GM08714 (cell line): ENCODE measurements at regions not wholly inside any gene's neighbourhood (a gene's known extent, or its start where the extent isn't known, plus 50 kb on each side); places are given as distances from the start of the nearest gene placed in this dataset.

Experiments
- H3K4me3 ChIP-seq: fragments of 200-500 bp; sonication (Bioruptor generic); 2 replicates; pipeline ENCODE4 v1.5.1; 2014; ENCODE audit warnings: mild to moderate bottlenecking, low read length, inconsistent platforms
- ZNF274 ChIP-seq: IDR thresholded peaks from 2 replicates; pipeline ENCODE4 v1.6.1; 2012; ENCODE audit warnings: mild to moderate bottlenecking, low read depth, low read length

DNA sequence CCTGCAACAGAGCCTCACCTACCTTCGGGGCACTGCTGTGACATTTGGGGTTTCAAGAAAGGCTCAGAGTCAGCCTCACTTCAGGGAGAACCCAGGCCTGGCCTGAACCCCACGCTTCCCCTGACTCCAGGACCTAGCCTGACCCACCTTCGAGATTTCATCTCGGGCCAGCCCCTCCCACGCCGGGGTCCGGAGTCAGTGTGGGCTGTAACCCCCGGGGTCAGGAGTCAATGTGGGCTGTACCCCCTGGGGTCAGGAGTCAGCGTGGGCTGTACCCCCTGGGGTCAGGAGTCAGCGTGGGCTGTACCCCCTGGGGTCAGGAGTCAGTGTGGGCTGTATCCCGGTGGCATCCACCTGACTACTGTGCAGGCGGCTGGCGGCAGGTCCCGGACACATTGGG, 183.0 kb upstream of the RAB4A start:
- no peak for TF ChIP-seq ZNF274
- H3K4me3 ChIP-seq = no peak overlapping the region

DNA sequence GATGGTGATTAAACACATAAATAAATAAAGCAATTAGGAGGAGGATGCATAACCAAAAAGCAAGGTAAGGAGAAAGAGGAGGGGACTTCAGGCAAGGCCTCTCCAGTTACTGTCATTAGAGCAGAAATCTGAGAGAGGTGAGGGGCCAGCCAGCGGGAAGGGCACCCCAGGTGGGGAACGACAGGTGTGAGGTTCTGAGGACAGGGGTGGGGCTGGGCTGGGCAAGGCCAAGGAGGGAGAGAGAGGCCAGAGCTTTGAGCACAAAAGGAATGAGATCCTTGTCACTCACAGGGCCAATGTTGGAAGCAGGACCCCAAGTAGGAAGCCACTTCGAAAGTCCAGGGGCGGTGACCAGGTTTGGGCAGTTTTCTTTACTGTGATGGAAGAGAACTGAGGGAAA, 182.2 kb upstream of the RAB4A start:
- no peak for TF ChIP-seq ZNF274

DNA sequence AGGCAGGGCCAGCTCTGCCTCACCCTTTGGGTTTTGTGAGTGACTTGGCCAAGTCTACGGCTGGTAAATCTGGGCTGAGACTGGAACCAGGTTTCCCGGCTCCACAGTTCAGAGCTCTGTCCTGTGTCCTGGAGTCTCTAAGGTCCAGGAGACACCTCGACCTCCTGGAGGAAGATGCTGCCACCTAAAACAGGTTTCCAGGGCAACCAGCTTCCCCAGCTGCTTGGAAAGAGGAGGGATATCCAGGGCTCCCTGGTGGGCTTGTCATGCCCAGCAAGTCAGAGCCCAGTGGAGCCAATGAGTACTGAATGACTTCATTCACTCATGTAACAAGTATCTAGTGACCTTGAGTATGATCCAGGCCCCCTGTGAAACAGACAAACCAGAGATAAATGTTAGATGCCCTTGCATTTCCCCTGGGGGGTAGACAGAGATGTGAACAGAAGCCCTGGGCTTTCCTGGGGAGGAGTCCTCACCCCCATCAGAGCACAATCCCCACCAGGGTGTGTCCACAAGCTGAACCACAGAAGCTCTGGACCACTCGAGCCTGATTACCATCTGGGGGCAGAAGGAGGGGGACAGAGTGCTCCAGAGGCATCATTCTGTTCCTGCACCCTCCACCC, 181.2 kb upstream of the RAB4A start:
- H3K4me3 ChIP-seq = no peak overlapping the region

More for the DNA sequence above, 182.2 kb upstream of the RAB4A start:
- H3K4me3 ChIP-seq = no peak overlapping the region

DNA sequence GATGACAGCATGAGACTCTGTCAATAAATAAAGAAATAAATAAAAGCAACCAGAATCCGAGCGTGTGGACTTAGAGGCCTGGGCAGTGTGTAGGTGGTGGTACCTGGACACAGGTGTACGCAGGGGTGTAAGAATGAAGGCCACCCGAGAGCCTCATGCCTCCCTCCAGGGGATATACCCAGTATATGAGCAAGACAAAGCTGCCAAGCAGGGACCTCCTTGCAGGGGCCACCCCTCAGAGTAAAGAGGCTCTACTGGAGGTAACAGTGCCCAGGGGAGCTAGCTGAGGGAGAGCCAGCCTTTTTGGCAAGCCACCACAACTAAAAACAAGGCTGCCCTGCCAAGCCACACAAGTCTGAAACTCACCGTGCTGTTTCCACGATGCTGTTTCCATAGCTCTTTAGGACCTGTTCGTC, 179.2 kb upstream of the RAB4A start:
- no peak for TF ChIP-seq ZNF274
- no peak overlapping the region for H3K4me3 ChIP-seq

More for the DNA sequence above, 181.2 kb upstream of the RAB4A start:
- TF ChIP-seq ZNF274 = no peak

DNA sequence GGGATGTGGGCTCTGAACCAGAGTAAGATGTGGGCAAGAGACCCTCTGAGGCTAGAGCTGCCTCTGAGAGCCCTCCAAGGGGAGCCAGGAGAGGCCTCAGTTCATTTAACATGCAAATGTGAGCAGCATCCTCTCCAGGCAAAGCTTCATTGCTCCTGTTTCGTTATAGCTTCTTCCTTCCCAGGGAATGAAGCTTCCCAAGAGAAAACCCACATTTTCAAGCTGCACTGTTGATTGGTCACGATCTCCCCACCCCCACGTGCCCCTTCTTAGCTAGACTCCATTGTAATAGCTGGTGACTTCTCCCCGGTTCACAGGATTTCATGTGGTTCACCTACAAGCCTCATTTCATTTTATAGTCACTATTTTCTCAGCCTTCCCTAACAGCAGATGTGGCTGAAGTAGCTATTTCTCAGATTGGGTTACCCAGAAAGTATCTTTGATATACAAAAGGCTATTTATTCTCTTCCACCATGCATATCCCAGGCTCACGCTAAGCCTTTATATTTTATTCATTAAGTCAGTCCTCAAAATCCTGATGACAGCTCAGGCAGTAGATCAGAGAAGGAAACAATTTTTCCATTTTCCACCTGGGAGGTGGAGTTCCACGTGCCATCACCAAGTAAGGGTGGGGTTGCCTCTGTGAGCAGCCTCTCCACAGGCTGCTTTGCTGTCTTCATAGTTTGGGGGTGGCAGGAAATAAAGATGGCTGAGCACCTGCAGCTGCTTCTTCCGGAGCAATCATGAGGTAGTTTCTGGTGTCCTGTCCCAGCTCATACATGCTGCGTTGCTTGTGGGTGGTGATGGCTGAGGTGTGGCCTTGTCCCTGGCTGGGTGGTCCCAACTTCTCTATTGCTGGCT, 178.3 kb upstream of the RAB4A start:
- H3K4me3 ChIP-seq = no peak overlapping the region
- no peak for TF ChIP-seq ZNF274

DNA sequence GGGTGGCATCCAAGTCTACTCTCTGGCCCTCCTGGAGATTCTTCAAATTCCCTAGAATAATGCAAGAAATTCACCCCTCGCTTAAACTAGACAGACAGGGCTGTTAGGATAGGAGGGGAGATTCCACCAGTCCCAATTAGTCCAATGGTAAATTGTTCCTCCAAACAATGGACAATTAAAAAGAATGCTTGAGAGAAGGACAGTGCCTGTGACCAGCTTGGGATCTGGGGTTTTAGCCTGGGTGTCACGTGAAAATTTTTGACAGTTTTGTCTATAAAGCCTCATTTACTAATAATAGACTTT, 177.7 kb upstream of the RAB4A start:
- H3K4me3 ChIP-seq = no peak overlapping the region
- no peak for TF ChIP-seq ZNF274

DNA sequence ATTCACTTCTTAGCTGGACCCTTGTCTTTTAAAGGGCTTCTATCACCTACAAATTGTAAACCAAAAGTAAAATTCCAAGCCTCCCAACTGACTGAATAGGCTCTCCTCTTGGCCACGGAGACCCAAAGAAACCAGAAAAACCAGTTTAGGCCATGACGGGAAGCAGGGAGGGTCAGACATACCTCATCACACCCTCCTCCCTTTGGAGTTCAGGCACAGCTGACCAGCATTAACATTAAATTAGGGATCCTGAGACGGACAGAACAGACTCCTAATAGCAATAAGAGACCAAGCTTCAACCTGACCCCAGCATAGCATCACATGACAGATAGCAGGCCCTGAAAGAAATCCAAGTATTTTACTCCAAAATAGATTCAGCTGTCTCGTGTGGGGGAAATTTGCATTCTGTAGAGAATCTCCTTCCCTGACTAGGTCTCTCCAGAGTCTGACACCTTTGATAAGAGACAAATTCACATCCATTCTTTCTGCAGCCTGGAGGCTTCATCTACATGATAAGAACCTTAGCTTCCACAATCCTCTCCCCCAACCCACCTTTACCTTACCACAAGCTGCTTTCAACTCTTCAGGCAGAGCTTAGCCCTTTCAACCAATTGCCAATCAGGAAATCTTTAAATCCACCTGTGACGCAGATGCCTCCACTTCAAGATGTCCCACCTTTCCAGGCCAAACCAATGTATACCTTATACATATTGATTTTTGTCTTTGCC, 177.1 kb upstream of the RAB4A start:
- no peak for TF ChIP-seq ZNF274
- no peak overlapping the region for H3K4me3 ChIP-seq

DNA sequence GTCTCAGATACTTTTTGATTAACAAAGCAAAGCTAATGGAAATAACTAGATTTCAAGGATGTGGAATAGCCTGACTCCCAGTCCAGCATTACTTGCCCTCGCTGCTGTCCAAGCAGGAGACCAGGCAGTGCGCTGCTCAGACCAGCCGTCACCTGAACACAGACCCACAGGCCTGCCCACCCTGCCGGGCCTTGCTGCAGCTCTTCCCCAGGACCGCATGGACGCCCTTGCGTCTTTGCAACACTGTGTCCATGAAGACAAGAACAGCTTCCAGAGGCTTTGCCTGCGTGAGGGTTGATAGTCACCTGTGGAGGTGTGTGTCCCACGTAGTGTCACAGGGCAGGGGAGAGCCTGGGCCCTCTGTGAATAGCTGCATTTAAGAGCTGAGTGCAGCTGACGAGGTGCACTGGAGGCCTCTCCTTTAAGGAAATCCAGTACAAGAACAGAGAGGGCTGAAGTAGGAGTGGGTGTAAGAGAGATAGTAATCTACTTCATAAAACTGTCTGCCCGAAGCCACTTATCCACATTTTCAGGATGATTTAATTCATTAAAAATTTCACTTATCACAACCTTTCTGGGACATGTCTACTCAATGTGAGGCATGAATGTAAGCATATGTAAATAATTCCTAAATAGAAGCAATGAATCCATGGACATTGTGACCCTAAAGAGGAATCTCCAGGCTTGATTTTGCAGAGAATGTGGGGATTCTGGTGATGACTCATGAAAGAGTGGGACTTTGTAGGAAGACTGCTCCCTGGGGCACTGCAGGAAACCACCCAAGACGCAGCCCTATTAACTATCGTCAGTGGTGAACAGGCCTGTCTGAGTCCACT, 176.2 kb upstream of the RAB4A start:
- TF ChIP-seq ZNF274 = no peak
- no peak overlapping the region for H3K4me3 ChIP-seq

DNA sequence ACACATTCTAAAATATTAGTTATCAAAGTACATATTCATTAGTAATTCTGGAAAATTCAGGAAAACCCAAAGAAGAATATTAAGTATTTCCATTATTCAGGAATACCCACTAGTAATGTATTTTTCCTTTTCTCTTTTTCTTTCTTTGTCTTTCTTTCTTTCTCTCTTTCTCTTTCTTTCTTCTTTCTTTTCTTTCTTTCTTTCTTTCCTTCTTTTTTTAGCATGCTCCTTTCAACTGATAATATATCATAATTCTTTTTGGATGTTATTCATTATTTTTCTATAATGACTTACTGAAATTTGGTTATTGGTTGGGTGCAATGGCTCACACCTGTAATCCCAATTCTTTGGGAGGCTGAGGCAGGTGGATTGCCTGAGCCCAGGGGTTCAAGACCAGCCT, 175.6 kb upstream of the RAB4A start:
- H3K4me3 ChIP-seq = no peak overlapping the region
- no peak for TF ChIP-seq ZNF274

DNA sequence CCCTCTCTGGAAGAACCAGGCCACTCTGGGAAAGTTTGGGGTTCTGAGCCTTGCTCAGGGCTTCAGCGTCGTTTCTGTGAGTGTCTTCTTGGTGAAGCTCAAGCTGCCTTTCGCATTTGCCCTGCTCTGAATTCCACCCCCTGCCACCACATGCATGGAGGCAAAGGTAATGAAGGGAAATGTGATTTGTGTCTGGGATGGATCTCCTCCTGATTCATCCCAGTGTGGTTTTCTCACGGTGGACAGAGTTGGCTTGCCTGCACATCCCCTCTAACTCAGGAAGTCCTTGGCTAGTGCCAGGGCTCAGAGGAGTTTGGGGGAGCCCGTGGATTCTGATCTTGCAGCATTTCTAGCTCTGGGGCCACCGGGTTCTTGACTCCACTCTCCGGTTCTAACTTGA, 173.6 kb upstream of the RAB4A start:
- no peak for TF ChIP-seq ZNF274

DNA sequence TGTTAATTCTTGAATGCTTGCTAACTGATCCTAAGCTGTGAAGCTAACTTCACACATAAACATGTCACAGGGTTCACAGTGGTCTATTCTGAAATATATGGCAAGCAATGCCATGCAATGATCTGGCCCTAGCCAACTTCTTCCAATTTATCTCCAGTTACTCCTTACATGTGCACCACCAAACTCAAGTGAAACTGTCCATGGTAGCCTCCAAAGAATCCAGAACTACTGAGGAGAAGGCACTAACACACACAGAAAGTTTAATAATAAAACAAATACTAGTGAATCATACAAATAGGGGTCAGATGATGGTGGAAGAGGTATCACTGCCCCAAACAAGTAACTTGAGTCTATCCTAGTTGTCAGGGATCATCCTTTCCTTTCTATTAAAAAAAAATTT, 172.6 kb upstream of the RAB4A start:
- H3K4me3 ChIP-seq = no peak overlapping the region
- no peak for TF ChIP-seq ZNF274

More for the DNA sequence above, 173.6 kb upstream of the RAB4A start:
- no peak overlapping the region for H3K4me3 ChIP-seq

DNA sequence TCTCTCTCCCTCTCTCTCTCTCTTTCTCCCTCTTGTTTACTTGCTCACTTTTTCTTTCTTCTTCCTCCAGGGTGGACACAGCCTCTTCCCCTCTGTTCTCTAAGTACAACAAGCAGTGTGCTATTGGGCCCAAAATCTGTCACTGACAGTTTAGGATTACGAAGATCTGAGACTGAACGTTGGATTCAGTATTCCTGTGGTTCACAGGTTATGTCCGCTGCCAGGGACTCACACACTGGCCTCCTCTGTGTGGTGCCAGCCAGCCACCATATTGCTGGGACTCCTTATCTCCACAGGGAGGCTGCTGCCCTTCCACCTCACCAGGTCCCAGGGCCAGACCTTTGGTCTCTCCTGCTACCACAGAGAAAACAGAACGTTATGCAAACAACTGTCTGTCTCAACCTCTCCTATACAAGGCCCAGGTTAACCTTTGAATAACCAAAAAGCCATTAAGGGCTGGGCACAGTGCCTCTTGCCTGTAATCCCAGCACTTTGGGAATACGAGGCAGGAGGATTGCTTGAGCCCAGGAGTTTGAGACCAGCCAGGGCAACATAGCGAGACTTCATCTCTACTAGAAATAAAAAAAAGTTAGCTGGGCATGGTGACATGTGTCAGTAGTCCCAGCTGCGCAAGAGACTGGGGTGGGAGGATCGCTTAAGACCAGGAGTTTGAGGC, 171.9 kb upstream of the RAB4A start:
- H3K4me3 ChIP-seq = no peak overlapping the region
- no peak for TF ChIP-seq ZNF274

DNA sequence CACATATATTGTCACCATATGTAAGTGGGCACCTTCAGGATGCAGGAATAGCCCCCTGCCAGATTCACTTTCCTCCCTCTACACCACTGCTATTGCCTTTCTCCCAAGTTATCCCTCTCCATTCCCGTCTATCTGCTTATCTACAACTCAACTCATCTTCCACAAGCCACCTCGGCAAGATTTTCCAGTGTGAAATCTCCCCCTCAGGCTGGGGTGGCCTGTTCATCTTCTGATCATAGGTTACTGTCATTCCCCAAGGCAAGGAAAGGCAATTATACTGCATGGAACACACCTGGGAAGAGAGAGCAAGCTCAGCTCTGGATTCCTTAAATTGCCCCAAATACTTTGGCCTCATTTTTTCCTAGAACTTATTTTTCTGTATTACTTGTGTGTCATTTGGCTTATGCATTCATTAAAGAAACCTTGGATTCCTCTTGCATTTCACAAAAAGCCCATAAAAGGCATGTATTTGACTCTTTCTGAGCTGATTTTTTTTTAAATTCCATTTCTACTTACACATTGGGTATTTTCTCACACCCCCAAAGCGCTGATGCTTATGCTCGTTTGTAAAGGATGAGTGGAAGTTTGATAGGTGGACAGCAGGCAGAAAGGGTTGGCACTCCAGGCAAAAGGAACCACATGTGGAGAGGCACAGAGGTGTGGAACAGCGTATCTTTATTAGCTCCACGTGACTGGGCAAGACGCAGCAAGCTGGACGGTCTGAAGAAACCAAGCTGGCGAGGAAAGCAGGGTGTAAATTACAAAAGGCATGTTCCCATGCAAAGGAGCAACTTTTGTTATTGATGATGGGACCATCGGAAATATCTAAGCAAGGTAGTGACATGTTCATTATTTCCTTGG, 169.7 kb upstream of the RAB4A start:
- no peak for TF ChIP-seq ZNF274
- no peak overlapping the region for H3K4me3 ChIP-seq
